RWPE2 (cell line): ENCODE measurements at regions not wholly inside any gene's neighbourhood (a gene's known extent, or its start where the extent isn't known, plus 50 kb on each side); places are given as distances from the start of the nearest gene placed in this dataset.

ENCODE experiments used
- ATAC-seq: fragments of 200-7000 bp; cut with Tn5 transposase; 3 replicates; pipeline ENCODE4 v1.9.1; 2021; ENCODE audit warnings: low read depth
- DNase-seq: peaks from one replicate; pipeline ENCODE4 v3.0.0-alpha.2; 2020; ENCODE audit warnings: low spot score
- H3K27ac ChIP-seq: fragments of 450-650 bp; 2 replicates; pipeline ENCODE4 v1.5.1; 2017; ENCODE audit warnings: mild to moderate bottlenecking; ENCODE audit not compliant: poor library complexity, severe bottlenecking
- H3K27me3 ChIP-seq: fragments of 250-450 bp; sonication (Bioruptor Pico); 2 replicates; pipeline ENCODE4 v1.5.1; 2021; ENCODE audit warnings: mild to moderate bottlenecking, moderate library complexity; ENCODE audit not compliant: insufficient read depth, poor library complexity, severe bottlenecking
- H3K36me3 ChIP-seq: fragments of 250-450 bp; sonication (Bioruptor Pico); 2 replicates; pipeline ENCODE4 v1.5.1; 2020; ENCODE audit warnings: low read depth, mild to moderate bottlenecking, moderate library complexity
- H3K4me1 ChIP-seq: fragments of 250-450 bp; sonication (Bioruptor Pico); 2 replicates; pipeline ENCODE4 v1.5.1; 2021; ENCODE audit warnings: mild to moderate bottlenecking, moderate library complexity; ENCODE audit not compliant: insufficient read depth, poor library complexity, severe bottlenecking
- H3K4me3 ChIP-seq: fragments of 250-450 bp; sonication (Bioruptor Pico); 2 replicates; pipeline ENCODE4 v1.5.1; 2021; ENCODE audit warnings: mild to moderate bottlenecking, moderate library complexity; ENCODE audit not compliant: severe bottlenecking
- H3K9me3 ChIP-seq: fragments of 250-450 bp; sonication (Bioruptor Pico); 2 replicates; pipeline ENCODE4 v1.5.1; 2021; ENCODE audit warnings: mild to moderate bottlenecking, moderate library complexity; ENCODE audit not compliant: severe bottlenecking
- CTCF ChIP-seq: fragments of 450-650 bp; IDR thresholded peaks from one replicate; pipeline ENCODE4 v1.5.1; 2017; ENCODE audit warnings: mild to moderate bottlenecking, moderate library complexity; ENCODE audit not compliant: poor library complexity, severe bottlenecking

DNA sequence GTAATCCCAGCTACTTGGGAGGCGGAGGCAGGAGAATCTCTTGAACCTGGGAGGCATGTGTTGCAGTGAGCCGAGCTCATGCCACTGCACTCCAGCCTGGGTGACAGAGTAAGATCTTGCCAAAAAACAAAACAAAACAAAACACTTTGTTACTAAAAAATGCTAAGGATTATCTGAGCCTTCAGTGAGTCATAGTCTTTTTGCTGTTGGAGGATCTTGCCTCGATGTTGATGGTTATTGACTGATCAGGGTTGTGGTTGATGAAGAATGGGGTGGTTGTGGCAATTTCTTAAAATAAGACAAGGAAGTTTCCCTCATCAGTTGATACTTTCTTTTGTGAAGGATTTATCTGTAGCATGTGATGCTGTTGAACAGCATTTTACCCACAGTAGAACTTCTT lies 196.8 kb upstream of the HDDC2 start:
- Histone ChIP-seq H3K27me3 (no peaks in the 10 kb centered on the region), H3K9me3 (no peaks in the 10 kb centered on the region), H3K4me3 (no peak overlapping the region), H3K27ac (no peak overlapping the region), H3K4me1 (no peaks in the 10 kb centered on the region), H3K36me3 (no peaks in the 10 kb centered on the region)
- no peak for DNase-seq
- no peak for TF ChIP-seq CTCF
- ATAC-seq = no peak

GRCh38 chr6:125499535-125499934 lies 197.8 kb upstream of the HDDC2 start:
- DNase-seq (no peak), ATAC-seq (no peak)
- no peak overlapping the region for H3K4me3 ChIP-seq
- no peak for TF ChIP-seq CTCF
- no peaks in the 10 kb centered on the region for H3K4me1 ChIP-seq
- no peaks in the 10 kb centered on the region for H3K27me3 ChIP-seq
- H3K9me3 ChIP-seq = no peaks in the 10 kb centered on the region
- H3K27ac ChIP-seq = no peak overlapping the region
- H3K36me3 ChIP-seq = no peaks in the 10 kb centered on the region

GRCh38 chr6:125503181-125503580 lies 201.4 kb upstream of the HDDC2 start:
- no peaks in the 10 kb centered on the region for H3K27me3 ChIP-seq
- TF ChIP-seq CTCF = no peak
- no peaks in the 10 kb centered on the region for H3K9me3 ChIP-seq
- DNase-seq = no peak
- no peak for ATAC-seq
- H3K4me1 ChIP-seq = no peaks in the 10 kb centered on the region
- H3K36me3 ChIP-seq = no peaks in the 10 kb centered on the region
- no peak overlapping the region for H3K27ac ChIP-seq
- no peak overlapping the region for H3K4me3 ChIP-seq

GRCh38 chr6:125507987-125508655 lies 206.4 kb upstream of the HDDC2 start:
- no peak for ATAC-seq
- no peaks in the 10 kb centered on the region for H3K36me3 ChIP-seq
- H3K9me3 ChIP-seq = no peaks in the 10 kb centered on the region
- no peak overlapping the region for H3K27ac ChIP-seq
- H3K4me3 ChIP-seq = no peak overlapping the region
- DNase-seq = no peak
- TF ChIP-seq CTCF = no peak
- no peaks in the 10 kb centered on the region for H3K27me3 ChIP-seq
- H3K4me1 ChIP-seq = no peaks in the 10 kb centered on the region

DNA sequence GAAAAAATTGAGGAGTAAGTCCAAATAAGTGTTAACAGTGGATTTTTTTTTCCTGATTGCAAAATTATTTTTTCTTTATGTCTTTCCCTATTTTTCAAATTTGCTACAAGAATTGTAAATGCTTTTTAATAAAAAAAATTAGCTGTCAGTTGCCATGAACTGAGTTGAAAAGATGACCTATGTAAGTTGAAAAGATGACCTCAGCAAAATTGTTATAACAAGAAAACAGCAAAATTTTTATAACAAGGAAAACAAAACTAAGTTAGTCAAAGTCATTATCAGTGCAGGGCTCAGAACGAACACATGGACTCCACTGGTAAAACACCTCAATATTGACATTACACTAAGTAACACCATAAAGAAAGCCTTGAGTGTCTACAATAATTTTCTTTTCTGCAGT lies 207.0 kb upstream of the HDDC2 start:
- Histone ChIP-seq H3K27ac (no peak overlapping the region), H3K9me3 (no peaks in the 10 kb centered on the region), H3K36me3 (no peaks in the 10 kb centered on the region), H3K4me1 (no peaks in the 10 kb centered on the region), H3K4me3 (no peak overlapping the region), H3K27me3 (no peaks in the 10 kb centered on the region)
- TF ChIP-seq CTCF = no peak
- DNase-seq (no peak), ATAC-seq (no peak)
